ENCODE measurements at regions not wholly inside any gene's neighbourhood (a gene's known extent, or its start where the extent isn't known, plus 50 kb on each side); places are given as distances from the start of the nearest gene placed in this dataset.

GRCh38 chr11:135009125-135009524 is 597.1 kb upstream of the B3GAT1 start:
- no peak for TF ChIP-seq POLR2A (IDR thresholded peaks at IDR 0.05)
- no peak for TF ChIP-seq CTCF (IDR thresholded peaks at IDR 0.05)

Measured in adrenal gland (tissue), 5 donors.